Panc1 (cell line): ENCODE measurements at regions not wholly inside any gene's neighbourhood (a gene's known extent, or its start where the extent isn't known, plus 50 kb on each side); places are given as distances from the start of the nearest gene placed in this dataset.

Experiments
- ATAC-seq: fragments of 200-7000 bp; cut with Tn5 transposase; 2 replicates; pipeline ENCODE4 v1.9.1; 2020; ENCODE audit warnings: mild to moderate bottlenecking, moderate library complexity
- BruUV-seq: library from RNA; stranded (reverse); fragments of 400-500 nt; replicated peaks from 2 replicates; lab custom pipeline; 2021; lab: Mats Ljungman, UMichigan
- CTCF ChIA-PET: fragments of 300-600 bp; sonication (Branson Sonifier 250); formaldehyde crosslinking; loops from one replicate; lab custom pipeline; 2022; ENCODE audit warnings: antibody characterized with exemption; lab: Charles Lee
- POLR2A ChIA-PET: fragments of 300-600 bp; sonication (Branson Sonifier 250); formaldehyde crosslinking; loops from one replicate; lab custom pipeline; 2022; ENCODE audit warnings: antibody characterized with exemption; lab: Charles Lee
- DNase-seq: peaks from one replicate; pipeline ENCODE4 v3.0.0-alpha.2; 2010; ENCODE audit warnings: low read depth, low spot score
- H3K27ac ChIP-seq: 2 replicates; pipeline ENCODE4 v1.5.1; 2011; ENCODE audit warnings: mild to moderate bottlenecking, low read length, inconsistent platforms
- H3K27me3 ChIP-seq: fragments of 200-500 bp; sonication (Bioruptor generic); 2 replicates; pipeline ENCODE4 v1.6.0; 2014; ENCODE audit warnings: low read length, inconsistent platforms; ENCODE audit not compliant: control insufficient read depth, insufficient read depth
- H3K36me3 ChIP-seq: fragments of 200-500 bp; sonication (Bioruptor generic); 2 replicates; pipeline ENCODE4 v1.5.1; 2014; ENCODE audit warnings: inconsistent platforms, mild to moderate bottlenecking, low read length, moderate library complexity; ENCODE audit not compliant: control insufficient read depth, insufficient read depth
- H3K4me1 ChIP-seq: 2 replicates; pipeline ENCODE4 v1.5.1; 2011; ENCODE audit warnings: inconsistent platforms, mild to moderate bottlenecking, low read length, moderate library complexity; ENCODE audit not compliant: control insufficient read depth, insufficient read depth
- H3K4me3 ChIP-seq, 2 experiments: 2 replicates each; pipeline ENCODE4 v1.5.1; 2011 to 2012; ENCODE audit warnings: low read depth in 2 of 2, low read length in 2 of 2, mild to moderate bottlenecking in 2 of 2, inconsistent platforms in 1 of 2, moderate library complexity in 1 of 2
- H3K9me3 ChIP-seq: fragments of 200-500 bp; sonication (Bioruptor generic); 2 replicates; pipeline ENCODE4 v1.5.1; 2014; ENCODE audit warnings: low read depth, mild to moderate bottlenecking, inconsistent platforms, low read length, moderate library complexity; ENCODE audit not compliant: control insufficient read depth, insufficient read depth
- POLR2AphosphoS5 ChIP-seq: IDR thresholded peaks from 2 replicates; pipeline ENCODE4 v1.6.1; 2012; ENCODE audit warnings: mild to moderate bottlenecking, low read depth, low read length, moderate library complexity
- SIN3A ChIP-seq: IDR thresholded peaks from 2 replicates; pipeline ENCODE4 v1.6.1; 2012; ENCODE audit warnings: low read depth, mild to moderate bottlenecking, low read length, moderate library complexity, borderline replicate concordance; ENCODE audit not compliant: insufficient read depth
- TCF7L2 ChIP-seq: IDR thresholded peaks from 2 replicates; pipeline ENCODE4 v1.6.1; 2011; ENCODE audit warnings: mild to moderate bottlenecking, low read depth, low read length, inconsistent platforms
- in situ Hi-C: cut with HindIII; loops from 2 replicates; pipeline ENCODE4 v1.10.0; 2016; ENCODE audit warnings: low sequenced_read_pairs, low pct_unique_long_range_greater_than_20kb
- intact Hi-C: fragments of 100-400 bp; cut with micrococcal nuclease; formaldehyde crosslinking; loops from one replicate; pipeline ENCODE4 v1.10.0; 2022; ENCODE audit not compliant: unreplicated experiment
- TF ChIP-seq, protein P1 (sequence below): fragments of 450-650 bp; IDR thresholded peaks from 2 replicates; pipeline ENCODE4 v1.5.1; 2017; ENCODE audit warnings: mild to moderate bottlenecking
- TF ChIP-seq, protein P2 (sequence below), 2 experiments: IDR thresholded peaks; 2 replicates each; pipeline ENCODE4 v1.6.1; 2011 to 2012; ENCODE audit warnings: low read depth in 2 of 2, control low read depth in 1 of 2, low read length in 1 of 2, mild to moderate bottlenecking in 1 of 2, moderate library complexity in 1 of 2; ENCODE audit not compliant: insufficient read depth in 1 of 2

DNA sequence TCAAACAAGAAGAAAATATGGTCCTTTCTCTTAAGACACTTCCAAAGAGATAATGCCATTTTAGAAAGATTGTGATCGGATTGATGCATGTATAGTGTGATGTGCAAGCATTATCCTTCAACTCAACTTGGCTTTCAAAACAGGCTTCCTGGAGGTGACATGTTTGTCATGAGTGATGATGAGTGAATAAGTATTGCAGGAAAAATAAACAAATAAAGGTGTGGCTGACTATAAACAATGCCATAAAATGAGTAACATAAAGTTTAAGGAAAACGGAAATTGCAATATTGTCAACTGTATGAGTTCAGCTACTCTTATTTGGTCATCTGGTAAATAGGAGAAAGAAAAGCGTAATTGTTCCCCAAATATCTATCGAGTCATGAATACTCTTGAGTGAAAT is 1283.7 kb downstream of the PCDH9 start:
- no peaks in the 10 kb centered on the region for H3K27me3 ChIP-seq
- no peak overlapping the region for H3K27ac ChIP-seq
- in situ Hi-C loops, result no loop called here
- no TSS peak for BruUV-seq
- DNase-seq, result peak; percentile 42
- TF ChIP-seq TCF7L2 (no peak), SIN3A (no peak), POLR2AphosphoS5 (no peak)
- TF ChIP-seq, protein P1, sequence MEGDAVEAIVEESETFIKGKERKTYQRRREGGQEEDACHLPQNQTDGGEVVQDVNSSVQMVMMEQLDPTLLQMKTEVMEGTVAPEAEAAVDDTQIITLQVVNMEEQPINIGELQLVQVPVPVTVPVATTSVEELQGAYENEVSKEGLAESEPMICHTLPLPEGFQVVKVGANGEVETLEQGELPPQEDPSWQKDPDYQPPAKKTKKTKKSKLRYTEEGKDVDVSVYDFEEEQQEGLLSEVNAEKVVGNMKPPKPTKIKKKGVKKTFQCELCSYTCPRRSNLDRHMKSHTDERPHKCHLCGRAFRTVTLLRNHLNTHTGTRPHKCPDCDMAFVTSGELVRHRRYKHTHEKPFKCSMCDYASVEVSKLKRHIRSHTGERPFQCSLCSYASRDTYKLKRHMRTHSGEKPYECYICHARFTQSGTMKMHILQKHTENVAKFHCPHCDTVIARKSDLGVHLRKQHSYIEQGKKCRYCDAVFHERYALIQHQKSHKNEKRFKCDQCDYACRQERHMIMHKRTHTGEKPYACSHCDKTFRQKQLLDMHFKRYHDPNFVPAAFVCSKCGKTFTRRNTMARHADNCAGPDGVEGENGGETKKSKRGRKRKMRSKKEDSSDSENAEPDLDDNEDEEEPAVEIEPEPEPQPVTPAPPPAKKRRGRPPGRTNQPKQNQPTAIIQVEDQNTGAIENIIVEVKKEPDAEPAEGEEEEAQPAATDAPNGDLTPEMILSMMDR, result no peak
- TF ChIP-seq, protein P2, sequence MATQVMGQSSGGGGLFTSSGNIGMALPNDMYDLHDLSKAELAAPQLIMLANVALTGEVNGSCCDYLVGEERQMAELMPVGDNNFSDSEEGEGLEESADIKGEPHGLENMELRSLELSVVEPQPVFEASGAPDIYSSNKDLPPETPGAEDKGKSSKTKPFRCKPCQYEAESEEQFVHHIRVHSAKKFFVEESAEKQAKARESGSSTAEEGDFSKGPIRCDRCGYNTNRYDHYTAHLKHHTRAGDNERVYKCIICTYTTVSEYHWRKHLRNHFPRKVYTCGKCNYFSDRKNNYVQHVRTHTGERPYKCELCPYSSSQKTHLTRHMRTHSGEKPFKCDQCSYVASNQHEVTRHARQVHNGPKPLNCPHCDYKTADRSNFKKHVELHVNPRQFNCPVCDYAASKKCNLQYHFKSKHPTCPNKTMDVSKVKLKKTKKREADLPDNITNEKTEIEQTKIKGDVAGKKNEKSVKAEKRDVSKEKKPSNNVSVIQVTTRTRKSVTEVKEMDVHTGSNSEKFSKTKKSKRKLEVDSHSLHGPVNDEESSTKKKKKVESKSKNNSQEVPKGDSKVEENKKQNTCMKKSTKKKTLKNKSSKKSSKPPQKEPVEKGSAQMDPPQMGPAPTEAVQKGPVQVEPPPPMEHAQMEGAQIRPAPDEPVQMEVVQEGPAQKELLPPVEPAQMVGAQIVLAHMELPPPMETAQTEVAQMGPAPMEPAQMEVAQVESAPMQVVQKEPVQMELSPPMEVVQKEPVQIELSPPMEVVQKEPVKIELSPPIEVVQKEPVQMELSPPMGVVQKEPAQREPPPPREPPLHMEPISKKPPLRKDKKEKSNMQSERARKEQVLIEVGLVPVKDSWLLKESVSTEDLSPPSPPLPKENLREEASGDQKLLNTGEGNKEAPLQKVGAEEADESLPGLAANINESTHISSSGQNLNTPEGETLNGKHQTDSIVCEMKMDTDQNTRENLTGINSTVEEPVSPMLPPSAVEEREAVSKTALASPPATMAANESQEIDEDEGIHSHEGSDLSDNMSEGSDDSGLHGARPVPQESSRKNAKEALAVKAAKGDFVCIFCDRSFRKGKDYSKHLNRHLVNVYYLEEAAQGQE (IDR thresholded peaks at IDR 0.05; ENCODE audit: insufficient read depth in 1 of 2, low read depth in 2 of 2, low read length in 1 of 2), result no peak
- H3K36me3 ChIP-seq, result no peaks in the 10 kb centered on the region
- CTCF ChIA-PET, result no interaction called here
- ATAC-seq, result no peak
- intact Hi-C loops, result no loop called here
- no peaks in the 10 kb centered on the region for H3K4me1 ChIP-seq
- POLR2A ChIA-PET, result no interaction called here
- no peaks in the 10 kb centered on the region for H3K9me3 ChIP-seq
- H3K4me3 ChIP-seq, result no peak overlapping the region

DNA sequence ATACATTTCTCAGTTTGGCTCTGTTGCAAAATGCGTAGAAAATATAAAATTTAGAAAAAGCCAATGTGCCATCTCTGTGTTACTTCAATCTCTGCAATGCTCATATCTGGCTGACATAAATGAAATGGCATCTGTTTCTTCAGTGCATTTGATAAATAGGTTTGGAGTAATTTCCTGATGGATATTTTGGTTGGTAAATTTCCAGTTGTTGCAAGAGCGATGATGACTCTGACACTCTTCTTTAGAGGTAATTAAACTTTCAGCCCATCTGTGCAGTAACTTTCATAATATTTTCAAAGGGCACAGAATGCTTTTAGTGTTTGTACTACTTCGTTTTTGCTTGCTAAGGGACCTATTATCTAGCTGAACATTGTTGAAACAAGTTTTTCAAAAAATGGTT is 1286.4 kb downstream of the PCDH9 start:
- Histone ChIP-seq H3K36me3 (no peaks in the 10 kb centered on the region), H3K27me3 (no peaks in the 10 kb centered on the region), H3K4me1 (no peaks in the 10 kb centered on the region), H3K4me3 (no peak overlapping the region), H3K27ac (no peak overlapping the region), H3K9me3 (no peaks in the 10 kb centered on the region)
- ATAC-seq, result no peak
- CTCF ChIA-PET, result no interaction called here
- DNase-seq, result no peak
- no peak for TF ChIP-seq SIN3A
- no peak for TF ChIP-seq TCF7L2
- TF ChIP-seq POLR2AphosphoS5, result no peak
- TF ChIP-seq, protein P2 (IDR thresholded peaks at IDR 0.05; ENCODE audit: insufficient read depth in 1 of 2, low read depth in 2 of 2, low read length in 1 of 2), result no peak
- TF ChIP-seq, protein P1, result no peak
- in situ Hi-C loops, result no loop called here
- no TSS peak for BruUV-seq
- POLR2A ChIA-PET, result no interaction called here
- intact Hi-C loops, result no loop called here
